ENCODE measurements at regions not wholly inside any gene's neighbourhood (a gene's known extent, or its start where the extent isn't known, plus 50 kb on each side); places are given as distances from the start of the nearest gene placed in this dataset.

DNA sequence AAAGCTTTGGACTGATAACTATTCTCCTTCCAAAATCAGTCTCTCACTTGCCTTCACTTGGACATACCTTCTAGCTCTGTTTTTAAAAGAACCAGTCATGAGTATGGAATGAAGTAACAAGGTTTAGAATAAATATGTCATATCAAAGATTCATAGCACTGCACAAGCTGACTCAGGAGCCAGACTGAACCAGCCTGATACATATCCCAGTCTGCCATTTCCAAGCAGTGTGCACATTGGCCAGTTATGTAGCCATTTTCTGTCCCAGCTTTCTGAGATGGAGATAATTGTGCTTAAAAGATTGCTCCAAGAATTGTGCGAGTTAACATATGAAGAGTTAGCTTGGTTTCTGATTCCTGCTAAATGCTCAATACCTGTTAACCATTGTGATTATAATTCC, 311.3 kb downstream of the C11orf87 start:
- no peak overlapping the region for H3K4me2 ChIP-seq (ENCODE audit: low read depth, low read length)
- H2AFZ ChIP-seq (ENCODE audit: low read length): no peak overlapping the region
- H3F3A ChIP-seq (ENCODE audit: insufficient read depth, low read length): no peaks in the 10 kb centered on the region
- no peaks in the 10 kb centered on the region for H3K36me3 ChIP-seq (replicated peaks; ENCODE audit: insufficient read depth, low read length)
- H3K9me3 ChIP-seq (replicated peaks; ENCODE audit: insufficient read depth, low read length): no peaks in the 10 kb centered on the region
- no peak overlapping the region for H3K4me3 ChIP-seq (ENCODE audit: low read length)
- no peaks in the 10 kb centered on the region for H3K79me2 ChIP-seq (ENCODE audit: low read length)
- no peak overlapping the region for H3K9ac ChIP-seq (ENCODE audit: low read length)
- no peaks in the 10 kb centered on the region for H3K9me2 ChIP-seq (replicated peaks; ENCODE audit: insufficient read depth, low read length)
- H3K4me1 ChIP-seq (ENCODE audit: low read length): no peaks in the 10 kb centered on the region
- H3K27ac ChIP-seq (ENCODE audit: low read length): no peak overlapping the region
- no peaks in the 10 kb centered on the region for H4K20me1 ChIP-seq (ENCODE audit: insufficient read depth, low read length)
- DNase-seq: no peak
- TF ChIP-seq EZH2 (optimal IDR thresholded peaks at IDR 0.05; ENCODE audit: low read depth, low read length): no peak
- no peak for TF ChIP-seq CTCF (IDR thresholded peaks at IDR 0.05; ENCODE audit: low read length)
- TF ChIP-seq EZH2phosphoT487 (IDR thresholded peaks at IDR 0.05; ENCODE audit: low read length): no peak
- no peaks in the 10 kb centered on the region for H3K27me3 ChIP-seq (replicated peaks; ENCODE audit: insufficient read depth, low read length)

GRCh38 chr11:109734566-109734965, 312.6 kb downstream of the C11orf87 start:
- Histone ChIP-seq H4K20me1 (ENCODE audit: insufficient read depth, low read length) (no peaks in the 10 kb centered on the region), H3K36me3 (replicated peaks; ENCODE audit: insufficient read depth, low read length) (no peaks in the 10 kb centered on the region), H3K9me2 (replicated peaks; ENCODE audit: insufficient read depth, low read length) (no peaks in the 10 kb centered on the region), H3K4me2 (ENCODE audit: low read depth, low read length) (no peak overlapping the region), H3K27ac (ENCODE audit: low read length) (no peak overlapping the region), H3K9me3 (replicated peaks; ENCODE audit: insufficient read depth, low read length) (no peaks in the 10 kb centered on the region), H2AFZ (ENCODE audit: low read length) (no peak overlapping the region), H3K27me3 (replicated peaks; ENCODE audit: insufficient read depth, low read length) (no peaks in the 10 kb centered on the region), H3K4me3 (ENCODE audit: low read length) (no peak overlapping the region), H3K79me2 (ENCODE audit: low read length) (no peaks in the 10 kb centered on the region), H3K9ac (ENCODE audit: low read length) (no peak overlapping the region), H3K4me1 (ENCODE audit: low read length) (no peaks in the 10 kb centered on the region), H3F3A (ENCODE audit: insufficient read depth, low read length) (no peaks in the 10 kb centered on the region)
- TF ChIP-seq EZH2 (optimal IDR thresholded peaks at IDR 0.05; ENCODE audit: low read depth, low read length) (no peak), EZH2phosphoT487 (IDR thresholded peaks at IDR 0.05; ENCODE audit: low read length) (no peak), CTCF (IDR thresholded peaks at IDR 0.05; ENCODE audit: low read length) (no peak)
- no peak for DNase-seq

GRCh38 chr11:109735128-109735527, 313.1 kb downstream of the C11orf87 start:
- Histone ChIP-seq H3K9ac (ENCODE audit: low read length) (no peak overlapping the region), H3K4me1 (ENCODE audit: low read length) (no peaks in the 10 kb centered on the region), H4K20me1 (ENCODE audit: insufficient read depth, low read length) (no peaks in the 10 kb centered on the region), H3K36me3 (replicated peaks; ENCODE audit: insufficient read depth, low read length) (no peaks in the 10 kb centered on the region), H3K4me2 (ENCODE audit: low read depth, low read length) (no peak overlapping the region), H3K27ac (ENCODE audit: low read length) (no peak overlapping the region), H3K27me3 (replicated peaks; ENCODE audit: insufficient read depth, low read length) (no peaks in the 10 kb centered on the region), H3K9me2 (replicated peaks; ENCODE audit: insufficient read depth, low read length) (no peaks in the 10 kb centered on the region), H3K79me2 (ENCODE audit: low read length) (no peaks in the 10 kb centered on the region), H3K9me3 (replicated peaks; ENCODE audit: insufficient read depth, low read length) (no peaks in the 10 kb centered on the region), H3F3A (ENCODE audit: insufficient read depth, low read length) (no peaks in the 10 kb centered on the region), H2AFZ (ENCODE audit: low read length) (no peak overlapping the region), H3K4me3 (ENCODE audit: low read length) (no peak overlapping the region)
- no peak for DNase-seq
- TF ChIP-seq EZH2phosphoT487 (IDR thresholded peaks at IDR 0.05; ENCODE audit: low read length) (no peak), CTCF (IDR thresholded peaks at IDR 0.05; ENCODE audit: low read length) (no peak), EZH2 (optimal IDR thresholded peaks at IDR 0.05; ENCODE audit: low read depth, low read length) (no peak)
